ENCODE measurements at regions not wholly inside any gene's neighbourhood (a gene's known extent, or its start where the extent isn't known, plus 50 kb on each side); places are given as distances from the start of the nearest gene placed in this dataset.

- no peak for DNase-seq (ENCODE audit: low read depth)
- TF ChIP-seq CTCF (IDR thresholded peaks at IDR 0.05; ENCODE audit: insufficient read depth, low read length), result no peak
- H3K4me3 ChIP-seq (ENCODE audit: low read depth, low read length), result no peak overlapping the region
Measured at GRCh38 chr2:128554151-128554769, 235.6 kb upstream of the HS6ST1 start.

DNA sequence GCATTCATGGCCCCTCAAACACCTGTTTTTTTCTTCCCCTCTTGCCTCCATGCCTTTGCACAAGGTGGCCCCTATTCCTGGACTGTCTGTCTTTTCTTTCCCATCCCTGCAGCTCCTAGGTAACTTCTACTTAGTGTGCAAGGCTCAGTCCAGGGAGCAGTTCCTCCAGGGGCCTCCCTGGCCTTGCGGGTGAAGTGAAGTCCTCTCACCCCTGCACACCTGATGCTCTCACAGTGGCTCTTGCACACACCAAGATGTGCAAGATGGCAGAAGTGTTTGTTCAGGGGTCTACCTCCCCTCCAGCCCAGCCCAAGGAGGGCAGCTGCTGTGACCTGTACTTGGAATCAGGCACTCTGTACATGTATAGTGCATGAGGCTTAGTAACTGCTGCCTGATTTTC is 236.8 kb upstream of the HS6ST1 start:
- no peak for TF ChIP-seq CTCF (IDR thresholded peaks at IDR 0.05; ENCODE audit: insufficient read depth, low read length)
- H3K4me3 ChIP-seq (ENCODE audit: low read depth, low read length), result no peak overlapping the region
- DNase-seq (ENCODE audit: low read depth), result no peak

DNA sequence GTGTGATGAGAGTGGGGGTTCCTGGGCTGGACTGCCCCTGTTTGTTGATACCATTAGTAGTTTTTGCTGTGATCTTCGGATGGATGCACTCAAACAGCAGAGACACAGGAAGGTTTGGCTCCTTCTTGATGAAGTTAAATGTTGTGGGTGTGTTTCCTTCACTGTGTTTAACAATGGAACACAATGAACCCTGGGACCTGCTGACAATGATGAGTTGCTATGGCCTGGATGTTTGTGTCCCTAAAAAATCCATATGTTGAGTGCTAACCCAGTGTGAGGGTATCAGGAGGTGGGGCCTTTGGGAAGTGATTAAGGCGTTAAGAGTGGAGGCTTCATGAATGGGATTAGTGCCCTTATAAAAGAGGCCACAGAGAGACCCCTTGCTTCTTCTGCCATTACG is 237.4 kb upstream of the HS6ST1 start:
- TF ChIP-seq CTCF (IDR thresholded peaks at IDR 0.05; ENCODE audit: insufficient read depth, low read length), result no peak
- H3K4me3 ChIP-seq (ENCODE audit: low read depth, low read length), result no peak overlapping the region
- no peak for DNase-seq (ENCODE audit: low read depth)

GRCh38 chr2:128556633-128557032 is 238.0 kb upstream of the HS6ST1 start:
- DNase-seq (ENCODE audit: low read depth), result no peak
- H3K4me3 ChIP-seq (ENCODE audit: low read depth, low read length), result no peak overlapping the region
- TF ChIP-seq CTCF (IDR thresholded peaks at IDR 0.05; ENCODE audit: insufficient read depth, low read length), result no peak

- TF ChIP-seq CTCF (IDR thresholded peaks at IDR 0.05; ENCODE audit: insufficient read depth, low read length), result no peak
- no peak overlapping the region for H3K4me3 ChIP-seq (ENCODE audit: low read depth, low read length)
Measured at GRCh38 chr2:128557069-128557468, 238.4 kb upstream of the HS6ST1 start.

GRCh38 chr2:128557831-128558241 is 239.2 kb upstream of the HS6ST1 start:
- no peak for TF ChIP-seq CTCF (IDR thresholded peaks at IDR 0.05; ENCODE audit: insufficient read depth, low read length)
- H3K4me3 ChIP-seq (ENCODE audit: low read depth, low read length), result no peak overlapping the region
- peak; percentile 74 for DNase-seq (ENCODE audit: low read depth)

More at GRCh38 chr2:128557069-128557468, 238.4 kb upstream of the HS6ST1 start:
- no peak for DNase-seq (ENCODE audit: low read depth)

DNA sequence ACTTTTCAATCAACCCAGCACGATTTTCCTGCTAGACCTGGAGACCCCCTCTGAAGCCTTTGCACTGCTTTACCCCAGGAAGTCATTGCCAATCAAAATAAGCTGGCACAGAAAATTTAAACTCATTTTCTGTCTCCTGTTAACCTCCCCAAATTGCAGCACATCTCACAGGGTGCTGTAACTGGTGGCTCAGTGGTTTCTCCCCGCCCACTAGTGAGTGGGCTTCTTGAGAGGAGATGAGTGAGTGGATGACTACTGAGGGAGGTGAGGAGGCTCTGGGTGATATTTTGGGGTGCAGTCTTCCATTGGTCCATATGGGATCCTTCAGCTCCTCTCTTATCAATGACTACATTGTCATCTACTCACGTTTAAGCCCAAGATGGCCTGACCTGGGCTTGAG is 239.8 kb upstream of the HS6ST1 start:
- H3K4me3 ChIP-seq (ENCODE audit: low read depth, low read length), result no peak overlapping the region
- no peak for DNase-seq (ENCODE audit: low read depth)
- no peak for TF ChIP-seq CTCF (IDR thresholded peaks at IDR 0.05; ENCODE audit: insufficient read depth, low read length)

Data from fibroblast of the aortic adventitia (primary cell).